ENCODE measurements at regions not wholly inside any gene's neighbourhood (a gene's known extent, or its start where the extent isn't known, plus 50 kb on each side); places are given as distances from the start of the nearest gene placed in this dataset.

- no CpG with 5 or more reads among the region's 4 CpGs for WGBS (ENCODE audit: extremely low coverage, insufficient coverage, insufficient read length)
- Histone ChIP-seq H2AFZ (ENCODE audit: insufficient read depth, low read length, poor library complexity) (no peak overlapping the region), H3K9me3 (ENCODE audit: insufficient read depth, low read depth, low read length) (no peaks in the 10 kb centered on the region), H3K14ac (ENCODE audit: low read length) (no peak overlapping the region), H2BK120ac (ENCODE audit: insufficient read depth, low read length, poor library complexity) (no peak overlapping the region), H3K36me3 (ENCODE audit: control insufficient read depth in 1 of 2, insufficient read depth in 2 of 2, low read length in 2 of 2) (no peaks in the 10 kb centered on the region), H3K4ac (ENCODE audit: low read depth, low read length) (no peak overlapping the region), H3K18ac (ENCODE audit: low read length) (no peak overlapping the region), H3K4me2 (ENCODE audit: low read length) (no peak overlapping the region), H3K4me3 (ENCODE audit: low read depth, low read length) (no peak overlapping the region), H3K79me2 (ENCODE audit: control insufficient read depth, insufficient read depth, low read length, poor library complexity) (no peaks in the 10 kb centered on the region), H3K23ac (ENCODE audit: low read length) (no peak overlapping the region), H2BK12ac (ENCODE audit: low read length) (no peak overlapping the region), H2BK5ac (ENCODE audit: low read depth, low read length, poor library complexity) (no peak overlapping the region), H3K79me1 (ENCODE audit: low read length) (no peaks in the 10 kb centered on the region), H4K91ac (ENCODE audit: low read depth, low read length) (no peak overlapping the region), H4K12ac (ENCODE audit: low read depth, low read length) (no peak overlapping the region), H3K27ac (ENCODE audit: low read depth, low read length) (no peak overlapping the region), H3K27me3 (ENCODE audit: insufficient read depth, low read length) (no peaks in the 10 kb centered on the region), H4K8ac (ENCODE audit: low read depth, low read length) (no peak overlapping the region), H3K4me1 (ENCODE audit: control insufficient read depth in 1 of 2, insufficient read depth in 2 of 2, low read length in 2 of 2) (peaks cover 0 to 2% of the 10 kb centered on the region in 2 experiments), H3K9ac (ENCODE audit: low read length) (no peak overlapping the region), H2AK5ac (ENCODE audit: low read length) (no peak overlapping the region)
- DNase-seq: no peak
Measured at GRCh38 chr1:201774224-201774982, 54.6 kb upstream of the IPO9 start.

DNA sequence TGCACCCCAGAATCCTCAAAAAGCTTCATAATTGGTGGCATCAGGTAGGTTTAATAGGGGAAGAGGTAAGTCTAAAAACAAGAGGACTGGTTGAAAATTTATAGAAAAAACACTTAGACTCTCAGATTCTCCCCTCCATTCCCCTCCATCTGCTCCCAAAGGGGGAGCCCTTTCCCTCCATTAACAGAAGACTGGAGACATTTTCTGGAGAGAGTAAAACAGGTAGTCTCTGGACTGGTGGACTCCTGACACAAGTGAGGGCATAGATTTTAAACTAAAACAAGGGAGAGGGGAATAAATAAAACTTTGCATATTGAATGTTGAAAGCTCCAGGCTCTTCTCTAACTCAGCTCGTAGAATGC lies 54.0 kb upstream of the IPO9 start:
- Histone ChIP-seq H3K4ac (ENCODE audit: low read depth, low read length) (no peak overlapping the region), H2AK5ac (ENCODE audit: low read length) (no peak overlapping the region), H4K12ac (ENCODE audit: low read depth, low read length) (no peak overlapping the region), H3K9me3 (ENCODE audit: insufficient read depth, low read depth, low read length) (no peaks in the 10 kb centered on the region), H3K23ac (ENCODE audit: low read length) (no peak overlapping the region), H3K4me2 (ENCODE audit: low read length) (no peak overlapping the region), H4K91ac (ENCODE audit: low read depth, low read length) (no peak overlapping the region), H2BK120ac (ENCODE audit: insufficient read depth, low read length, poor library complexity) (no peak overlapping the region), H3K18ac (ENCODE audit: low read length) (no peak overlapping the region), H3K36me3 (ENCODE audit: control insufficient read depth in 1 of 2, insufficient read depth in 2 of 2, low read length in 2 of 2) (no peaks in the 10 kb centered on the region), H4K8ac (ENCODE audit: low read depth, low read length) (no peak overlapping the region), H3K27me3 (ENCODE audit: insufficient read depth, low read length) (no peaks in the 10 kb centered on the region), H3K79me2 (ENCODE audit: control insufficient read depth, insufficient read depth, low read length, poor library complexity) (no peaks in the 10 kb centered on the region), H3K4me3 (ENCODE audit: low read depth, low read length) (no peak overlapping the region), H3K4me1 (ENCODE audit: control insufficient read depth in 1 of 2, insufficient read depth in 2 of 2, low read length in 2 of 2) (peaks cover 0 to under 1% of the 10 kb centered on the region in 2 experiments), H3K79me1 (ENCODE audit: low read length) (no peaks in the 10 kb centered on the region), H3K27ac (ENCODE audit: low read depth, low read length) (no peak overlapping the region), H3K14ac (ENCODE audit: low read length) (no peak overlapping the region), H3K9ac (ENCODE audit: low read length) (no peak overlapping the region), H2BK12ac (ENCODE audit: low read length) (no peak overlapping the region), H2AFZ (ENCODE audit: insufficient read depth, low read length, poor library complexity) (no peak overlapping the region), H2BK5ac (ENCODE audit: low read depth, low read length, poor library complexity) (no peak overlapping the region)
- DNase-seq: no peak
- WGBS (ENCODE audit: extremely low coverage, insufficient coverage, insufficient read length): no CpG with 5 or more reads among the region's 1 CpG

DNA sequence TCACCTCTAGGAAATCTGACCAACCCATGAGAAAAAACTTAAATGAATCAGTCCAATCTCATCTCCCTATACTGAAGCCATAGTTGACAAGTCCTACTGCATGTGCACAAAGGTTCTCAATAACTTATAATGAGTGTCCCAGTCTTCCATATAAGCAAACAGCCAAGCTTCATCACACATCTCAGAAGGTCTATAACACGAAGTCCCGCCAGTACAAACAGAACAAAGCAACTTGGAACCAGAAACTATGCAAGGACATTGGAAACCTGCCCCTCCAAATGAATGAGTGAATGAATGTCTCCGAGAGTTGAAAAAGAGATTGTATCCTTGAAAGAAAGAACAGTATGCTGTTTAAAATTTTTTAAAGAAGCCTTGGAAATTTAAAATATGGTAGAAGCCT lies 53.6 kb upstream of the IPO9 start:
- Histone ChIP-seq H3K4me2 (ENCODE audit: low read length) (no peak overlapping the region), H4K91ac (ENCODE audit: low read depth, low read length) (no peak overlapping the region)
- no CpG with 5 or more reads among the region's 3 CpGs for WGBS (ENCODE audit: extremely low coverage, insufficient coverage, insufficient read length)

DNA sequence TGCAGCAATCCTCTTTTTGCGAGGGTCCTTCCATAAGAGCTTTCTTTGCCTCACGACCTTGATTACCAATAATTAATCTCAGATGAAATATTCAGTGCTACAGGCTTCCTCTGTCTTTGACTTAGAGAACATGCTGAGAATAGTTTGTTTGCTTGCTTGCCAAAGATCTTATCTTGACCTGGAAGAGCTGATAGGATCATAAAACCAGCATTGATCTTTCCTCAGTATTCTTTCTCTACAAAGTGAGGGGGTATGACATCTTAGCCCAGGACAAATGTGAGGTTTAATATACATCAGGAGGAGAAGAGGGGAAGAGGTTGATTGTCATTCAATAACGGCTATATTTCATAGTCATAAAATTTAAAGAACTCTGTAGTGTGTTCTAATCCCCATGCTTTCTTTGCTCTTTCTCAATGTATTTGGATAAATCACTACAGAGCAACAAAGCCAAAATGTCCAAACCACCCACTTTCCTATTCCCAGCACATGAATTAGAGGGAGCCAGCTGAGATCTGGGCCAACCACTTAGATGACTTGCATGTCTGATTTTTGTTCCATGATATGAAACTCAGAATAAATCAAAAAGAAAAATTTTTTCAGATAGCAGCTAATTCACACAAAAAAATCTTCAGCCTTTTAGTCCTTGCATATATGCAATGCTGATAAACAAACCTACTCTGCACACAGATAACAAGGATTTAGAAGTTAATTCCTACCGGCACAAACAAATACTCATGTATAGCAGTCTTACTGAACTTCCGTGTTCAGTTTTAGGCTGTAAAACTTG lies 50.5 kb upstream of the IPO9 start:
- Histone ChIP-seq H3K4me3 (ENCODE audit: low read depth, low read length) (no peak overlapping the region), H2BK5ac (ENCODE audit: low read depth, low read length, poor library complexity) (no peak overlapping the region), H3K23ac (ENCODE audit: low read length) (no peak overlapping the region)

More for the DNA sequence above, 53.6 kb upstream of the IPO9 start:
- no peak overlapping the region for H2BK120ac ChIP-seq (ENCODE audit: insufficient read depth, low read length, poor library complexity)
- no peak overlapping the region for H2AFZ ChIP-seq (ENCODE audit: insufficient read depth, low read length, poor library complexity)
- no peaks in the 10 kb centered on the region for H3K79me2 ChIP-seq (ENCODE audit: control insufficient read depth, insufficient read depth, low read length, poor library complexity)
- no peak overlapping the region for H2BK12ac ChIP-seq (ENCODE audit: low read length)
- no peak overlapping the region for H3K23ac ChIP-seq (ENCODE audit: low read length)
- no peak for DNase-seq
- no peak overlapping the region for H3K4me3 ChIP-seq (ENCODE audit: low read depth, low read length)
- no peak overlapping the region for H2AK5ac ChIP-seq (ENCODE audit: low read length)
- no peak overlapping the region for H2BK5ac ChIP-seq (ENCODE audit: low read depth, low read length, poor library complexity)
- no peak overlapping the region for H3K18ac ChIP-seq (ENCODE audit: low read length)
- H3K4me1 ChIP-seq (ENCODE audit: control insufficient read depth in 1 of 2, insufficient read depth in 2 of 2, low read length in 2 of 2): no peaks in the 10 kb centered on the region
- H3K36me3 ChIP-seq (ENCODE audit: control insufficient read depth in 1 of 2, insufficient read depth in 2 of 2, low read length in 2 of 2): peaks cover 2% of the 10 kb centered on the region in 2 experiments
- H3K79me1 ChIP-seq (ENCODE audit: low read length): no peaks in the 10 kb centered on the region
- H3K27me3 ChIP-seq (ENCODE audit: insufficient read depth, low read length): no peaks in the 10 kb centered on the region
- no peaks in the 10 kb centered on the region for H3K9me3 ChIP-seq (ENCODE audit: insufficient read depth, low read depth, low read length)
- H3K9ac ChIP-seq (ENCODE audit: low read length): no peak overlapping the region
- H4K8ac ChIP-seq (ENCODE audit: low read depth, low read length): no peak overlapping the region
- H3K4ac ChIP-seq (ENCODE audit: low read depth, low read length): no peak overlapping the region
- no peak overlapping the region for H4K12ac ChIP-seq (ENCODE audit: low read depth, low read length)
- H3K27ac ChIP-seq (ENCODE audit: low read depth, low read length): no peak overlapping the region
- H3K14ac ChIP-seq (ENCODE audit: low read length): no peak overlapping the region

More for the DNA sequence above, 50.5 kb upstream of the IPO9 start:
- Histone ChIP-seq H2AFZ (ENCODE audit: insufficient read depth, low read length, poor library complexity) (no peak overlapping the region), H3K4me1 (ENCODE audit: control insufficient read depth in 1 of 2, insufficient read depth in 2 of 2, low read length in 2 of 2) (no peaks in the 10 kb centered on the region), H3K18ac (ENCODE audit: low read length) (no peak overlapping the region), H4K12ac (ENCODE audit: low read depth, low read length) (no peak overlapping the region), H2AK5ac (ENCODE audit: low read length) (no peak overlapping the region), H4K91ac (ENCODE audit: low read depth, low read length) (no peak overlapping the region), H3K36me3 (ENCODE audit: control insufficient read depth in 1 of 2, insufficient read depth in 2 of 2, low read length in 2 of 2) (peaks cover 18 to 24% of the 10 kb centered on the region in 2 experiments), H3K9me3 (ENCODE audit: insufficient read depth, low read depth, low read length) (no peaks in the 10 kb centered on the region), H3K9ac (ENCODE audit: low read length) (no peak overlapping the region), H2BK120ac (ENCODE audit: insufficient read depth, low read length, poor library complexity) (no peak overlapping the region), H3K79me1 (ENCODE audit: low read length) (no peaks in the 10 kb centered on the region), H2BK12ac (ENCODE audit: low read length) (no peak overlapping the region), H3K27ac (ENCODE audit: low read depth, low read length) (no peak overlapping the region), H3K14ac (ENCODE audit: low read length) (no peak overlapping the region), H3K4me2 (ENCODE audit: low read length) (no peak overlapping the region), H3K4ac (ENCODE audit: low read depth, low read length) (no peak overlapping the region), H4K8ac (ENCODE audit: low read depth, low read length) (no peak overlapping the region), H3K79me2 (ENCODE audit: control insufficient read depth, insufficient read depth, low read length, poor library complexity) (no peaks in the 10 kb centered on the region), H3K27me3 (ENCODE audit: insufficient read depth, low read length) (no peaks in the 10 kb centered on the region)
- WGBS (ENCODE audit: extremely low coverage, insufficient coverage, insufficient read length): no CpG with 5 or more reads among the region's 5 CpGs
- peak in 1 of 2 donors; percentile 59 for DNase-seq
